ENCODE measurements at regions not wholly inside any gene's neighbourhood (a gene's known extent, or its start where the extent isn't known, plus 50 kb on each side); places are given as distances from the start of the nearest gene placed in this dataset.

GRCh38 chr6:113031591-113032238, 684.6 kb downstream of the RFPL4B start:
- no peak for TF ChIP-seq CTCF (conservative IDR thresholded peaks at IDR 0.05; ENCODE audit: low read depth, low read length)
- DNase-seq (ENCODE audit: low read depth), result no peak
- H3K4me3 ChIP-seq (ENCODE audit: low read length), result no peak overlapping the region

DNA sequence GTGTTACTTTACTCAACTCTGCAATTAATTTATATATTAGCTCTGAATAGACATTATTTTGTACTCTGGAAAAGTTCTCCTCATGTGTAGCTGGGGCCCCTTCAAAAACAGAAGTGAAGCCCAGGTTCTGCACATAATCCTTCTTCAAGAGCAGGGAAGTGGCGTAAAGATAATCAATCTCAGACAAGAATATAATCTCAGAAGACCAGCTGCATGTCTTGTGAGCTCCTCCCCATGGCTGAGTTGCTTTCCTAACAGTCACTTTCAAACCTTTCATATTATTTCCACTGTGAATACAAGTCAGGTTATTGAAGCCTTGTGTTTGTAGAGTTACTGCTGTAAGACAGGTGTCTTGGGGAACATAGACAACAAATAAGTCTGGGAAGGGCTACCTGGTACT, 691.9 kb downstream of the RFPL4B start:
- DNase-seq (ENCODE audit: low read depth), result no peak
- no peak for TF ChIP-seq CTCF (conservative IDR thresholded peaks at IDR 0.05; ENCODE audit: low read depth, low read length)
- no peak overlapping the region for H3K4me3 ChIP-seq (ENCODE audit: low read length)

DNA sequence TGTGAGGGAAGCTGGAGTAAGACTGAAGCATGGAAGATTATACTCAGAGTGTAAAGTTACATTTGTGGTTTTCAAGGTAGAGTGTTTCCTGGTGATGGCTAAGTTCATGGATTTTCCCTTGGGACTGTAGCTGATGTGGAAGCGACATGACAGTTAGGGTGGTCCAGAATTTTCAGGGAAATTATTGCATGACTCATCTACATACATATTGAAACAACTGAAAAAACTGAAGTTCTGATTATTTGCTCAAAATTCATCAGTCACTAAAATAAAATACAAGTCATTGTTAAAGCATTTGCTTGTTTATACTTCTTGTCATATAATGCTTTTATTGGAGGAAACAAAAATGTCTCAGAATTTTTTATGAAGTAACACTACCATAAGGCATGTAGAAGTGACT, 700.0 kb downstream of the RFPL4B start:
- DNase-seq (ENCODE audit: low read depth), result peak; percentile 26
- TF ChIP-seq CTCF (conservative IDR thresholded peaks at IDR 0.05; ENCODE audit: low read depth, low read length), result no peak

GRCh38 chr6:113047932-113048331, 700.8 kb downstream of the RFPL4B start:
- TF ChIP-seq CTCF (conservative IDR thresholded peaks at IDR 0.05; ENCODE audit: low read depth, low read length), result no peak
- no peak for DNase-seq (ENCODE audit: low read depth)
- H3K4me3 ChIP-seq (ENCODE audit: low read length), result no peak overlapping the region

More for the DNA sequence above, 700.0 kb downstream of the RFPL4B start:
- no peak overlapping the region for H3K4me3 ChIP-seq (ENCODE audit: low read length)

GRCh38 chr6:113048741-113049140, 701.6 kb downstream of the RFPL4B start:
- no peak for TF ChIP-seq CTCF (conservative IDR thresholded peaks at IDR 0.05; ENCODE audit: low read depth, low read length)

DNA sequence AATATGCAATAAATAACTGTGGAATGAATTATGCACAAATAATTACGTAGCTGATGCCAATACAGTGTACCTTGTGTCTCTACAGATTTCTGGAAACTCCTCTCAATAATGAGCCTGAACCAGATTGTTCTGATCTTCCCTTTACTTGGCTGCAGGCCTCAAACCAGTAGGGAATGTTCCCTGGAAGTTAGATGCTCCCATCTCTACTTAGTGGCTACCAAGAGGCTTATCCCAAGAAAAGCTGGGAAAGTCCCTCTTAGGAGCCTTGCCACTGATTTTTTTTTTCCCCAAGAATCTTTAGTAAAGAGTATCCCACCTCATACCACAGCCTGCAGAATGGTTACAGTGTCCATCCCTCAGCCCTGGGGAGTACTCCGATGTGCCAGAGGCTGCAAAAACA, 702.1 kb downstream of the RFPL4B start:
- DNase-seq (ENCODE audit: low read depth), result no peak
- no peak for TF ChIP-seq CTCF (conservative IDR thresholded peaks at IDR 0.05; ENCODE audit: low read depth, low read length)

More at GRCh38 chr6:113048741-113049140, 701.6 kb downstream of the RFPL4B start:
- DNase-seq (ENCODE audit: low read depth), result no peak
- no peak overlapping the region for H3K4me3 ChIP-seq (ENCODE audit: low read length)

More for the DNA sequence above, 702.1 kb downstream of the RFPL4B start:
- no peak overlapping the region for H3K4me3 ChIP-seq (ENCODE audit: low read length)

Data from retinal pigment epithelial cell (primary cell).